NT2/D1 (cell line): ENCODE measurements at regions not wholly inside any gene's neighbourhood (a gene's known extent, or its start where the extent isn't known, plus 50 kb on each side); places are given as distances from the start of the nearest gene placed in this dataset.

Source experiments
- DNase-seq: peaks from one replicate; pipeline ENCODE4 v3.0.0-alpha.2; 2011; ENCODE audit warnings: low read depth, low spot score
- H3K27me3 ChIP-seq: 2 replicates; pipeline ENCODE4 v1.6.0; 2011; ENCODE audit warnings: mild to moderate bottlenecking; ENCODE audit not compliant: insufficient read length, insufficient read depth
- H3K36me3 ChIP-seq: 2 replicates; pipeline ENCODE4 v1.6.1; 2011; ENCODE audit warnings: mild to moderate bottlenecking, low read length, mixed read lengths; ENCODE audit not compliant: insufficient read depth, insufficient read length
- H3K4me1 ChIP-seq: 2 replicates; pipeline ENCODE4 v1.5.1; 2011; ENCODE audit not compliant: insufficient read depth, insufficient read length
- H3K4me3 ChIP-seq: 2 replicates; pipeline ENCODE4 v1.5.1; 2011; ENCODE audit warnings: low read depth; ENCODE audit not compliant: insufficient read length
- H3K9ac ChIP-seq: 2 replicates; pipeline ENCODE4 v1.6.0; 2011; ENCODE audit warnings: low read depth; ENCODE audit not compliant: insufficient read length
- H3K9me3 ChIP-seq: 2 replicates; pipeline ENCODE4 v1.5.1; 2011; ENCODE audit warnings: mild to moderate bottlenecking, low read length; ENCODE audit not compliant: insufficient read depth
- SUZ12 ChIP-seq: IDR thresholded peaks from 2 replicates; pipeline ENCODE4 v1.6.1; 2011; ENCODE audit not compliant: insufficient read length, insufficient read depth; ENCODE audit errors: extremely low read depth
- YY1 ChIP-seq: IDR thresholded peaks from 2 replicates; pipeline ENCODE4 v1.6.1; 2011; ENCODE audit not compliant: insufficient read length, insufficient read depth
- ZNF274 ChIP-seq: IDR thresholded peaks from 2 replicates; pipeline ENCODE4 v1.6.1; 2011; ENCODE audit warnings: mild to moderate bottlenecking, low read depth, low read length

DNA sequence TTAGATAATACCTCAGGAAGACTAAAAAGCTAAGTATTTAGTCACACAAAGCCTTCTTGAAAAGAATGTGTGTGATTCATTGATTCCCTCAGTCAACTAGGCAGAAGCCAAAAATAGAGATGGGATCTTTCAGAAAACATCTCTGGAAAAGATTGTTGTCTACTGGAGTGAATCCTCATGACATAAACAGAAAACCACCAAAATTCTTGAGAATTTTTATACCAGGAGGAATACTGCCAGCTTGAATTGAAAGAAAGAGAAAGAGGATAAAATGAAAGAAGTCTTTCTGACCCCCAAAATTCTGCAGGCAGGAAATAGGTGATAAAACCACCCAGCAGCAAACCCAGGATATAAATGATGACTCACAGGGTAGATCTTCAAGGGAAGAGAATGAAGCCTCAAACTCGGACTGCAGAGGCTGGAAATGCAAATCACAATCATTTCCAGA is 363.1 kb upstream of the PLSCR5 start:
- H3K36me3 ChIP-seq = no peaks in the 10 kb centered on the region
- TF ChIP-seq YY1 (no peak), SUZ12 (no peak)
- no peaks in the 10 kb centered on the region for H3K27me3 ChIP-seq
- H3K9ac ChIP-seq = no peak overlapping the region
- DNase-seq = peak; percentile 3
- no peaks in the 10 kb centered on the region for H3K4me1 ChIP-seq
- no peak overlapping the region for H3K4me3 ChIP-seq
- H3K9me3 ChIP-seq = no peaks in the 10 kb centered on the region

DNA sequence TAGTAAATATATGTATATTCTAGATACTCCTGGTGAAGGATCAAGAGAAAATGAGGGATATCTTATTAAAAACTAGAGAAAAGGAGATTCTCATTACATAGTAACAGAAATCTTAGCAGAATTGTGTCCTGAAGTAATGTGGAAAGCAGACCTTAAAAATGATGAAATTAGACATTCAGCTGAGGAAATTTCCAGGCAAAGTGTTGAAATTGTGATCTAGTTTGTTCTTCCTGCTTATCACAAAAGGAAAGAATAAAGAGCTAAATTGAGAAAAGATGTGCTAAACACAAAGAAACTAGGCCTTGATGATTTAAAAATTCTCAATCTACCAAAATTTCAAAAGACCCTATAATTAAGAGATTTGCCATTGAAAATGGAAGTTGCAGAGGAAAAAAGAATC is 362.6 kb upstream of the PLSCR5 start:
- Histone ChIP-seq H3K4me1 (no peaks in the 10 kb centered on the region), H3K9ac (no peak overlapping the region), H3K27me3 (no peaks in the 10 kb centered on the region), H3K4me3 (no peak overlapping the region), H3K9me3 (no peaks in the 10 kb centered on the region), H3K36me3 (no peaks in the 10 kb centered on the region)
- TF ChIP-seq YY1 (no peak), ZNF274 (no peak), SUZ12 (no peak)
- DNase-seq = no peak

DNA sequence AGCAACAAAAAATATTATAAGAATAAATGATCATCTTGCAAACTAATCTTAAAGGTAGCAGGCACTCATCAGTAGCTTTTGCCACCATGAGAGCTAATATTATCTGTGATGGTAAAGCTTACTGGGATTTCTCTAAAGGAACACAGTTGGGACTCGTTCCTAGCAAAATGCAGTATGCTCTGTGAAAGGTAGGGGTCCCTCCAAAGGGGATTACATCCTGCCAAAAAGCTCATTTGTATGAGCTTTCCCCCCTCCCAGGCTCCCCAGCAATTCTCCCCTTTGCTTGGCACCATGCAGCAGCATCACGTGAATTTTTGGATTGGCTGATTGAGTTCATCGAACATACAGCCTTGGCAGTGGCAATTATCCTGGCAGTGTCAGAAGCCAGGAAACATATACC is 361.0 kb upstream of the PLSCR5 start:
- no peaks in the 10 kb centered on the region for H3K27me3 ChIP-seq
- DNase-seq = no peak

DNA sequence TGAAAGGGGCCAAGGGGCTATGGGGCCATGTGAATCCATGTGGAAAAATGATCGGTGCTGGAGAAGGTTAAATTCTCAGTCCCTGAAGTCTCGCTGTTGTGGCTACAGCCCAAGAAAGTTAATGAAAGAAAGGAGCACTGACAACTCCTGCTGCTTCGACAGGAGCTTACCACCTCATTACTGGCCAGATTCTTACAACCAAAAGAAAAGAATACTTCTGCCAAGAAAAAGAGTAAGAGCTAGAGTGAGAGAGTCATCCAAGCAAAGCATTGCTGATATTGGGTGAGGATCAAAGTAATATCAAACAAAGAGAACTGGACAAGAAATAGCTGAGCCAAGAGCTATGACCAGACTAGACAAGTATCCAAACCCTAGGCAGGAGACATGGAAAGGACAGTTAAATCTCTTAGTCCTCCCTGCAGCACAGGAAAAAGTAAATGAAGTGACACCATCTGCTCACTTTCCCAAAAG is 348.4 kb upstream of the PLSCR5 start:
- TF ChIP-seq ZNF274 = no peak
- no peak for TF ChIP-seq SUZ12
- no peak overlapping the region for H3K4me3 ChIP-seq

More for the DNA sequence above, 361.0 kb upstream of the PLSCR5 start:
- Histone ChIP-seq H3K9ac (no peak overlapping the region), H3K4me1 (no peaks in the 10 kb centered on the region), H3K9me3 (no peaks in the 10 kb centered on the region), H3K36me3 (no peaks in the 10 kb centered on the region), H3K4me3 (no peak overlapping the region)
- TF ChIP-seq SUZ12 = no peak

DNA sequence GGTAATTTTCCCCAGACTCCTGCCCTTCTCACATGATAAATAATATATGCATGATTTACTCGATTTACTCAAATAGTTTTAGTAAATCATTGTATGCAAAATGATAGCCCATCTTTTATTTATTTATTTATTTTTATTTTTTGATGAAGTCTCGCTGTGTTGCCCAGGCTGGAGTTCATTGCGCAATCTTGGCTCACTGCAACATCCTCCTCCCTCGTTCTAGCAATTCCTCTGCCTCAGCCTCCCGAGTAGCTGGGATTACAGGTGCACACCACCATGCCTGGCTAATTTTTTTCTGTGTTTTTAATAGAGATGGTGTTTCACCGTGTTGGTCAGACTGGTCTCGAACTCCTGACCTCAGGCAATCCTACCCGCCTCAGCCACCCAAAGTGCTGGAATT is 343.8 kb upstream of the PLSCR5 start:
- Histone ChIP-seq H3K27me3 (no peaks in the 10 kb centered on the region), H3K36me3 (no peaks in the 10 kb centered on the region), H3K4me3 (no peak overlapping the region), H3K9ac (no peak overlapping the region), H3K4me1 (no peaks in the 10 kb centered on the region), H3K9me3 (no peaks in the 10 kb centered on the region)
- no peak for DNase-seq
- TF ChIP-seq ZNF274 (no peak), SUZ12 (no peak), YY1 (no peak)

More for the DNA sequence above, 348.4 kb upstream of the PLSCR5 start:
- no peaks in the 10 kb centered on the region for H3K9me3 ChIP-seq
- no peaks in the 10 kb centered on the region for H3K36me3 ChIP-seq
- no peaks in the 10 kb centered on the region for H3K27me3 ChIP-seq
- DNase-seq = no peak
- no peaks in the 10 kb centered on the region for H3K4me1 ChIP-seq
- H3K9ac ChIP-seq = no peak overlapping the region

DNA sequence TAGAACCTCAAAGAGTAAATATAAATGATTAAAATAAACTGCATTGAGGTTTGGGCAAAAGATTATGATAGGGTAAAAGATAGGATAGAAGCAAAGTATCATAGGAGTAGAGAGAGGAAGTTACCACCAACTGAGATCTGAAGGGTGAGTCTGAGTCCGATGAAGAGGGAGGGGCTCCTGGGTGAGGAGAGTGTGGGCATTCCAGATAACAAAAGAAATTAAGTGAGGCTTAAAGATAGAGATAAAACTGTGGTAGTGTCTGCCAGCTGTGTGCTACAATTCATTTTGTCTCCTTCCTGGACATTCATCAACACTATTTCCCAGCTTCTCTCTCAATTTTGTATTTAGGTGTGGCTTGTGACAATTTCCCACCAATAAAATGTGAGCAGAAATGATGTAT is 343.0 kb upstream of the PLSCR5 start:
- Histone ChIP-seq H3K4me3 (no peak overlapping the region), H3K27me3 (no peaks in the 10 kb centered on the region), H3K36me3 (no peaks in the 10 kb centered on the region), H3K9ac (no peak overlapping the region), H3K9me3 (no peaks in the 10 kb centered on the region), H3K4me1 (no peaks in the 10 kb centered on the region)
- DNase-seq = no peak
- TF ChIP-seq ZNF274 (no peak), YY1 (no peak), SUZ12 (no peak)

DNA sequence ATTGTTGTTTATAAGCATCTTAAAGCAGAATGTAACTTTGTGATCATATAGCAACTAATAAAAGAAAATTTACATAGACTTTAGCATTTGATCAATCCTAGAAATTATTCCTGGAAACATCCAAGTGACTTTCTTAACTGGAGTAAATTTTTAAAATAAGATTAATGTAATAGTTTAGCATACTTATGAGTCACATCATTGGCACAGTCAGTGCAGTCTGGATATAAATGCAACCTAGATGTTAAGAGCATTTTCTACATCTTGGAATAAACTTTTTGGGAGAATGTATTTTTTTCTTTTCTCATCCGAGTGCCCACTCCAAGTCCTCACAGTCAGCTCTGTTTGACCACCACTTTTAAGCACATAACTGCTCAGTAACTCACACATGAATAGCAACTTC is 324.6 kb upstream of the PLSCR5 start:
- Histone ChIP-seq H3K9me3 (no peaks in the 10 kb centered on the region), H3K4me3 (no peak overlapping the region), H3K4me1 (no peaks in the 10 kb centered on the region), H3K9ac (no peak overlapping the region), H3K36me3 (no peaks in the 10 kb centered on the region), H3K27me3 (no peaks in the 10 kb centered on the region)
- TF ChIP-seq ZNF274 (no peak), SUZ12 (no peak), YY1 (no peak)
- no peak for DNase-seq
